RKO (cell line): ENCODE measurements at regions not wholly inside any gene's neighbourhood (a gene's known extent, or its start where the extent isn't known, plus 50 kb on each side); places are given as distances from the start of the nearest gene placed in this dataset.

ENCODE experiments used
- DNase-seq: peaks from one replicate; pipeline ENCODE4 v3.0.0-alpha.2; 2016; ENCODE audit warnings: low spot score

DNA sequence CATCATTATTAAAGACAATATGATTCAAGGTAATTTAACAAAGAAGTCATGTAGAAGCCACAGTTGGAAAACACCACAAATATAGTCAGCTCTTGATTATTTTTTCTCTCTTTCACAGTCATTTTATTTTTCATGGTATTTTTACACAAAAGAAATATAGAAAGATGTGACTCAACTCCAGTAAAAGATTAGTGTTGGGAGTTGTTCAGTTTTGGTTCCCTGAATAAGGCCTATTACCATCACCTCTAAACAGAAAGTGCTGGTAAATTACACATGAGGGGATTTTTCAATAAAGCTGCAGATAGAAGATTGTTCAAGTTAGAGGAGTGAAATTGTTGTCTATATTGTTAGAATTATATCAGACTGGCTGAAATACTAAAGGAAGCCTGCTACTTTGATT, 107.0 kb downstream of the DDIT4L start:
- no peak for DNase-seq

DNA sequence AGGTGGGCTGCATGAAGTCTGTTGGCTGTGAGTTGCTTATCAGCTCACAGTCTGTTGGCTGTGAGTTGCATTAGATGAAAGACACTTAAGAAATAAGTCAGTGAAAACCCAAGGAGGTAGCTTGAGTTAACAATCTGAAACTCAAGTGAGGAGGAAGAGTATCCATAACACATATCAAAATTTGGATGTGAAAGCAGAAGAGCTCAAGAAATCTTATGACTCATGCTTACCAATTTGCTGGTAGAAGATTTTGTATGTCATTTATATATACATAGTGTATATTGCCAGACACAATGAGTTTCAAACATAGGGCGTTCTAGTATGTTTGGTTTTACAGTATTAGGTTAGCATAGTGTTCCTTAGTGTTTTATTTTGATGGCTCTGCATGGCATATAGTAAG, 107.4 kb downstream of the DDIT4L start:
- no peak for DNase-seq

DNA sequence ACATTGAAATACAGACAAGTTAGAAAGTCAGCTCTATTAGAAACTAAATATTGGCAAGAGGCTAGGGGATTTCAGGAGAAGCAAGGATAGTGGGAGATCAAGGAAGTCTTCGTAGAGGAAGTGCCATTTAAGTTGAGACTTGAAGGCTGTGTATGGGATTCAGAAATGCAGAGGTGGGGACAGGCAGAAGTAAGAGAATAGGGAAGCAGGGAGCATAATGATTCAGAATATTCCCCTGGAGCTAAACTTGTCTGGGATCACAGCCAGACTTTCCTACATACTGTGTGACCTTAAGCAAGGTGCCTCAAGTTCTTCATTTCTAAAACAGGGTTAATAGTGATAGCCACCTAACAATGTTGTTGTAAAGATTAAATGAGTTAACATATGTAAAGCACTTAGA, 108.8 kb downstream of the DDIT4L start:
- no peak for DNase-seq

- DNase-seq: no peak
Measured at GRCh38 chr4:100079264-100079663, 111.0 kb downstream of the DDIT4L start.

DNA sequence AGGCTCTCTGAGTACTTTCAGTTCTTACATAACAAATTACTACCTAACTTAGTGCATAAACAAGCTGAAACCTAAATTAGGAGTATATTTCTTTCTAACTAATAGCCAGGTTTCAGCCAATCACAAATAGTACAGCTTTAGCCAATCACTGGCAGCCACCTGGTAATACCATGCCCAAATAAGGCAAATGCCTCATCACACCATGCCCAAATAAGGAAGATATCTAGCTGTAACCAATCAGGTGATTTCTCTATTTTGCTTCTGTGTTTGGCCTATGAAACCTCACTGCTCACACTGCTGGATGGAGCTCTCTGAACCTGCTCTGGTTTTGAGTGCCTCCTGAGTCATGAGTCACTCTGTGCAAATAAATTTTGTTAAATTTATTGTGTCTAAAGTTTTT, 113.5 kb downstream of the DDIT4L start:
- no peak for DNase-seq

GRCh38 chr4:100075486-100076270, 114.6 kb downstream of the DDIT4L start:
- no peak for DNase-seq

DNA sequence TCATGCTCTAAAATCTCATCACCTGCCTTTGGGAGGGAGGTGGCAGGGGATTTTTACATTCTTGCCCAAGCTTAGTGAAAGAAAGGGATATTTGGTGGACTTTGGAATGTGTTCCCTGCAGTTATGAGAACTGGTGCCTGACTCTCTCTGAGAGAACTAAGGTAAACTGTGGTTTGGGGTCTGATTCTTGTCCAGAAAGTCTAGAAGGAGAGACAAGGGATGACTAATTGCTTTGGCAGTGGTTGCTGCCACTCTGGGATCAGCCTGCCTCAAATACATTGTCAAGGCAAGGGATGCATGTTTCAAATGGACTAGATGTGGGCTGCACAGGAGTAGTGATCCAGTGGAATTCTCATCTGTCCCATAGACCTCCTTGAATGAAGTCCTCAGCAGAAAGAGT, 115.2 kb downstream of the DDIT4L start:
- no peak for DNase-seq

DNA sequence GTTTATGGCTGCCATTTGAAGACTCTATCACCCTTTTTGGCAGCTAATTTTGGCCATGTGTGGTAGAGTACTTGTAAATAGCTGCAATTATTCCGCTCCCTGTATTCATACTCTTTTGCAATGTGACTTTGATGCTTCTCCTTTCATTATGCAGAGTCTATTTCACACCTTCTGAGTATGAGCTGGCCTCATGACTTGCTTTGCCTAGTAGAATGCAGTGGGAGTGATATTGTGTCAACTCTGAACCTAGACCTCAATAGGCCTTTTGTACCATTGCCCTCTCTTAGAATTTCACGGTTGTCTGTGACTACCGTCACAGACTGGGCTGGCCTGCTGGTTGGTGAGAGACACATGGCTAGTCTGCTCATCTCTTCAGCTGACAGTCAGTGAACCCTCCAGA, 118.8 kb downstream of the DDIT4L start:
- no peak for DNase-seq

DNA sequence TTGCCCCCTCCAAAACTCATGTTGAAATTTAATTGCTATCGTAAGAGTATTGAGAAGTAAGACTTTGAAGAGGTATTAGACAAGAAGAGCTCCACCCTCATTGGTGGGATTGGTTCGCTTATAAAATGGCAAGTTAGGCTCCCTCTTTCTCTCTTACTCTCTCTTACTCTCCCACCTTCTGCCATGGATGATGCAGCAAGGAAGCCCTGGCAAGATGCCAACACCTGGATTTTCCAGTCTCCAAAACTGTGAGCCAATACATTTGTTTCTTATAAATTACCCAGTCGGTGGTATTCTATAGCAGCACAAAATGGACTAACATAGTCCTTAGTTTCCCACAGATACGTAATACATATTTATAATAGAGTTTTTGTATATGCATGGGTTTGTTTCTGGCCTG, 119.4 kb downstream of the DDIT4L start:
- no peak for DNase-seq

- no peak for DNase-seq
Measured at GRCh38 chr4:100069207-100069606, 119.1 kb upstream of the H2AZ1 start.

GRCh38 chr4:100067255-100067654, 117.2 kb upstream of the H2AZ1 start:
- DNase-seq: no peak

DNA sequence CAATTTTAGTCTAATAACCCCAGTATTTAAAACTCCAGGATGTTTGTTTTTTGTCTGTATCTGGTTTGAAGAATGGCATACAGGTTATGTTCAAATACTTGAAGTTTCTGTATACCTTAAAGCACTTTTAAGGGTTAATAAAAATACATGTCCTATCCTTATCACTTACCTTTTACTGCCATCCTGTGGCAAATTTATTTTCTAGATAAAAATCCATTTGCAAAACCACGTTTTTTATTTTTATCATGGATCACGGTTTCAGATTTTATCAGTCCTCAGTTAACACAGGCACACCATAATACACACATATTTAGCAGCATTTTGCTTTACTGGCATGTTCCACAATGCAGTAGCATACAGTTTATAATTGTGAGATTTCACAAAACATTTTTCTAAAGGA, 113.3 kb upstream of the H2AZ1 start:
- DNase-seq: peak; percentile 12

DNA sequence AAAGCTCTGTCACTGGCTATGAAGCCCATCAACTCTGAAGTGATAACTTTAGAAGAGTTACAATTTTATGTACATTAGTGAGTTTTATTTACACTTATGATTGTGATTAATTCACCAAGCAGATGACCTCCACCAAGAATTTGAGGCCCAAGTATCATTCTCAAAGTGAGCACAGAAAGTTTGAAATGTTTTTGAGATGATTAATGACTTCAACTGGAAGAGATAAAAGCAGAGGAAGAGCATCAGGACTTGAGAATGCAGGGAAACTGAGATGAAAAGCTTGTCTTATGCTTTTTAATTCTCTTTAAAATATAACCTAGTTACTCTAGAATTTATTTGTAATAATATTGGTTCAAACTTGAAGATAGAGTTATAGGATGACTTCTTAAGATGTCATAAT, 112.8 kb upstream of the H2AZ1 start:
- no peak for DNase-seq

DNA sequence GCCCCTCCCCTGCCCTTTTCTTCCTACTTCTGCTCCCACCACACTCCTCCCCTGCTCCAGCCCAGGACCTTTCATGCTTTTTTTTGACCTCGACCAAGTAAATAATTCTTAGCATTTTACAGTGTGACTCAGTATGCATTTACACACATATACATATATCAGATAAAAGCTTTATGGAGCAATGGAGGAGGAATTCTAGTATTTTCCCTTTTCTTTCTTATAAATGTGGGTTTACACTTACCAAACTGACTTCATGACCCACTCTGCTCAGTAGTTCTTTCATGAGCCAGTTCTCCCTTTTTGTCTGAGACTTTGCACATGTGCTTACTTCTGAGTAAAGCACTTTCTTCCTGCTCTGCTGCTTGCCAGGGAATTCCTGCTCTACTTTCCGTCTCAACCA, 111.8 kb upstream of the H2AZ1 start:
- no peak for DNase-seq

GRCh38 chr4:100060765-100061416, 110.8 kb upstream of the H2AZ1 start:
- no peak for DNase-seq

DNA sequence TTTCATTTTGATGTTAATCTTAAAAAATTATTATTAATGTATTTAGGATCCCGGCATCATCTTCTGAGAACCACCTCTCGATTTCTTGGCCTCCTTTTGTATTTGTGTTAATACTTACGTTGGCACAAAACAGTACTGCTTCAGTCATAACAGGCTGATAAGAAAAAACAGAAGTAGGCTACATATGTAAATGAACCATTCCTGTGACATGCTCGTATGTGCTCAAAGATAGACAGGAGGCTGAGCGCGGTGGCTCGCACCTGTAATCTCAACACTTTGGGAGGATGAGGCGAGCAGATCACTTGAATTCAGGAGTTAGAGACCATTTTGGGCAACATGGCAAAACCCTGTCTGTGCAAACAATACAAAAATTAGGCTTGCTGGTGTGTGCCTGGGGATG, 109.4 kb upstream of the H2AZ1 start:
- no peak for DNase-seq

GRCh38 chr4:100056701-100057100, 106.6 kb upstream of the H2AZ1 start:
- DNase-seq: no peak

GRCh38 chr4:100054071-100054470, 104.0 kb upstream of the H2AZ1 start:
- DNase-seq: no peak

- no peak for DNase-seq
Measured at GRCh38 chr4:100049872-100050271, 99.8 kb upstream of the H2AZ1 start.

- no peak for DNase-seq
Measured at GRCh38 chr4:100042711-100043110, 92.6 kb upstream of the H2AZ1 start.

- DNase-seq: no peak
Measured at GRCh38 chr4:100042235-100042634, 92.2 kb upstream of the H2AZ1 start.

DNA sequence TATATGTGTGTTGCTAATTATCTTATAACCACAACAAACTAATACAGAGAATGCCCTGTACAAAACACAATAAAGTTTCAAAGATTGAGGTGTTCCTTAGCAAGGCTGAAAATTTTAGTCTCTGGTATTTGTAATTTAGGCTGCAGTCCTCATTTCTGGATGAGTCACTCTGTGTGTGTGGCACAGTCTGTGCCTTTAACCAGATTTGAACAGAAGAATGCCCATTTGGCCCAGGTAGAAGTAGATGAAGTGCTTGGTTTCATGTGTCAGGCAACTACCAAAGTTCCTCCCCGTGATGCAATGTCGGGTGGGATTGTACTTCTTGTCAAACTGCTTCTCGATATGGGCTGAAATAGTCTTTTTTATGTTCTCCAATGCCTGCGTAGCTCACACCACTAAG, 91.6 kb upstream of the H2AZ1 start:
- no peak for DNase-seq

- no peak for DNase-seq
Measured at GRCh38 chr4:100034023-100034664, 84.1 kb upstream of the H2AZ1 start.
